GM12878 (cell line): ENCODE measurements at regions not wholly inside any gene's neighbourhood (a gene's known extent, or its start where the extent isn't known, plus 50 kb on each side); places are given as distances from the start of the nearest gene placed in this dataset.

Source experiments
- ATAC-seq: fragments of 200-7000 bp; cut with Tn5 transposase; 3 replicates; pipeline ENCODE4 v1.9.1; 2020; ENCODE audit warnings: mild to moderate bottlenecking, moderate library complexity
- BruUV-seq: library from RNA; stranded (reverse); fragments of 400-500 nt; replicated peaks from 2 replicates; lab custom pipeline; 2021; lab: Mats Ljungman, UMichigan
- CTCF ChIA-PET: fragments of 300-600 bp; sonication (Branson Sonifier 250); formaldehyde crosslinking; extraction: SDS; loops from one replicate; lab custom pipeline; 2021; ENCODE audit warnings: inconsistent platforms; lab: Yijun Ruan, JAX
- POLR2A ChIA-PET: fragments of 350-600 bp; formaldehyde crosslinking; extraction: SDS; loops from one replicate; lab custom pipeline; 2021; ENCODE audit warnings: inconsistent platforms; lab: Charles Lee
- RAD21 ChIA-PET: fragments of 300-600 bp; sonication (Branson Sonifier 250); formaldehyde crosslinking; loops from one replicate; lab custom pipeline; 2023; ENCODE audit warnings: antibody characterized with exemption; ENCODE audit not compliant: unreplicated experiment; lab: Charles Lee
- SMC1A ChIA-PET: fragments of 300-600 bp; sonication (Branson Sonifier 250); formaldehyde crosslinking; loops from one replicate; lab custom pipeline; 2023; ENCODE audit not compliant: unreplicated experiment, uncharacterized antibody; lab: Charles Lee
- DNase-seq: peaks from one replicate; pipeline ENCODE4 v3.0.0-alpha.2; 2011; ENCODE audit warnings: low read depth, low spot score
- FAIRE-seq: peaks from 3 replicates; lab custom pipeline; 2011; peaks lifted over from hg19 to GRCh38; lab: Jason Lieb, UNC
- H2AFZ ChIP-seq: 2 replicates; pipeline ENCODE4 v1.6.0; 2011; ENCODE audit warnings: low read depth, low read length, control low read depth; ENCODE audit not compliant: control insufficient read depth
- H3K27ac ChIP-seq: 2 replicates; pipeline ENCODE4 v1.5.1; 2011; ENCODE audit warnings: control low read depth; ENCODE audit not compliant: control insufficient read depth, insufficient read depth
- H3K27me3 ChIP-seq, 2 experiments: replicated peaks in 1 of 2; 2 replicates each; pipeline versions ENCODE4 v1.6.0 to v1.6.1; 2011; ENCODE audit warnings: low read length in 1 of 2; ENCODE audit not compliant: control insufficient read depth in 2 of 2, insufficient read depth in 2 of 2
- H3K36me3 ChIP-seq, 2 experiments: 2 replicates each; pipeline ENCODE4 v1.5.1; 2011; ENCODE audit warnings: low read length in 1 of 2; ENCODE audit not compliant: control insufficient read depth in 2 of 2, insufficient read depth in 2 of 2
- H3K4me1 ChIP-seq: 2 replicates; pipeline ENCODE4 v1.6.1; 2011; ENCODE audit warnings: mild to moderate bottlenecking, low read length, moderate library complexity, mixed read lengths; ENCODE audit not compliant: control insufficient read depth, insufficient read depth
- H3K4me2 ChIP-seq: 2 replicates; pipeline ENCODE4 v1.6.0; 2011; ENCODE audit warnings: control low read depth; ENCODE audit not compliant: control insufficient read depth, insufficient read depth
- H3K4me3 ChIP-seq: fragments of 200-600 bp; sonication (generic); 2 replicates; pipeline ENCODE4 v1.5.1; 2016
- H3K79me2 ChIP-seq: 2 replicates; pipeline ENCODE4 v1.6.0; 2011; ENCODE audit warnings: low read length; ENCODE audit not compliant: control insufficient read depth, insufficient read depth
- H3K9ac ChIP-seq: 2 replicates; pipeline ENCODE4 v1.8.0; 2011; ENCODE audit warnings: low read length, control low read depth, mixed read lengths; ENCODE audit not compliant: control insufficient read depth, insufficient read depth
- H3K9me3 ChIP-seq: replicated peaks from 3 replicates; pipeline ENCODE4 v1.5.1; 2011; ENCODE audit warnings: mild to moderate bottlenecking, low read length; ENCODE audit not compliant: control insufficient read depth, insufficient read depth
- H4K20me1 ChIP-seq: 2 replicates; pipeline ENCODE4 v1.6.0; 2011; ENCODE audit not compliant: control insufficient read depth, insufficient read depth
- BACH1 ChIP-seq: fragments of 450-650 bp; IDR thresholded peaks from 2 replicates; pipeline ENCODE4 v1.6.1; 2017; ENCODE audit warnings: mild to moderate bottlenecking, borderline replicate concordance
- BHLHE40 ChIP-seq, 2 experiments: fragments of 450-650 bp in 1 of 2; IDR thresholded peaks; 2 replicates each; pipeline ENCODE4 v1.6.1; 2011 to 2017; ENCODE audit warnings: low read depth in 2 of 2, borderline replicate concordance in 1 of 2, improper control_type of control experiment in 1 of 2, low read length in 1 of 2, mild to moderate bottlenecking in 1 of 2
- CBX3 ChIP-seq: fragments of 200-600 bp; sonication (generic); IDR thresholded peaks from 2 replicates; pipeline ENCODE4 v1.6.1; 2016; ENCODE audit warnings: low read depth, borderline replicate concordance
- CUX1 ChIP-seq: IDR thresholded peaks from 2 replicates; pipeline ENCODE4 v1.6.1; 2012; ENCODE audit warnings: improper control_type of control experiment, low read depth, low read length; ENCODE audit not compliant: insufficient replicate concordance
- DPF2 ChIP-seq: fragments of 450-650 bp; IDR thresholded peaks from 2 replicates; pipeline ENCODE4 v1.6.1; 2017; ENCODE audit warnings: mild to moderate bottlenecking
- FOS ChIP-seq: IDR thresholded peaks from 3 replicates; pipeline ENCODE4 v1.6.1; 2011; ENCODE audit warnings: borderline replicate concordance; ENCODE audit not compliant: insufficient read length; ENCODE audit errors: extremely low read depth
- GATAD2B ChIP-seq: fragments of 450-650 bp; conservative IDR thresholded peaks from 2 replicates; pipeline ENCODE4 v1.6.1; 2017; ENCODE audit warnings: low read depth, mild to moderate bottlenecking, moderate library complexity
- HDAC2 ChIP-seq: fragments of 200-600 bp; sonication (generic); IDR thresholded peaks from 2 replicates; pipeline ENCODE4 v1.6.1; 2017
- IKZF2 ChIP-seq, 2 experiments: fragments of 450-650 bp; IDR thresholded peaks; 2 replicates each; pipeline ENCODE4 v1.6.1; 2017; ENCODE audit warnings: mild to moderate bottlenecking in 2 of 2, moderate library complexity in 2 of 2
- IRF5 ChIP-seq: fragments of 450-650 bp; IDR thresholded peaks from 2 replicates; pipeline ENCODE4 v1.6.1; 2017; ENCODE audit warnings: borderline replicate concordance
- MTA2 ChIP-seq: fragments of 450-650 bp; IDR thresholded peaks from 2 replicates; pipeline ENCODE4 v1.6.1; 2016; ENCODE audit warnings: low read depth, mild to moderate bottlenecking, moderate library complexity
- MYB ChIP-seq: fragments of 150-350 bp; IDR thresholded peaks from 2 replicates; pipeline ENCODE4 v1.6.1; 2014; ENCODE audit warnings: mild to moderate bottlenecking, low read depth, low read length, borderline replicate concordance
- NFYA ChIP-seq: IDR thresholded peaks from 2 replicates; pipeline ENCODE4 v1.6.1; 2011; ENCODE audit warnings: low read depth, mild to moderate bottlenecking, low read length, improper control_type of control experiment, borderline replicate concordance
- NFYB ChIP-seq: IDR thresholded peaks from 2 replicates; pipeline ENCODE4 v1.6.1; 2011; ENCODE audit warnings: low read depth, mild to moderate bottlenecking, low read length, improper control_type of control experiment, moderate library complexity; ENCODE audit not compliant: insufficient read depth
- PKNOX1 ChIP-seq: fragments of 450-650 bp; IDR thresholded peaks from 2 replicates; pipeline ENCODE4 v1.6.1; 2016; ENCODE audit warnings: mild to moderate bottlenecking
- POLR2AphosphoS5 ChIP-seq: IDR thresholded peaks from 2 replicates; pipeline ENCODE4 v1.6.1; 2011; ENCODE audit warnings: mild to moderate bottlenecking, low read length, inconsistent platforms
- RBBP5 ChIP-seq: fragments of 200-600 bp; sonication (generic); conservative IDR thresholded peaks from 2 replicates; pipeline ENCODE4 v1.6.1; 2016
- SMC3 ChIP-seq: IDR thresholded peaks from 2 replicates; pipeline ENCODE4 v1.6.1; 2011; ENCODE audit warnings: low read length, improper control_type of control experiment, borderline replicate concordance
- SUPT20H ChIP-seq: IDR thresholded peaks from 2 replicates; pipeline ENCODE4 v1.6.1; 2011; ENCODE audit warnings: low read depth, mild to moderate bottlenecking, low read length, moderate library complexity, borderline replicate concordance; ENCODE audit not compliant: control insufficient read depth
- WGBS: methylation state at CpG from one replicate; pipeline ENCODE4 v1.1.6; 2016; ENCODE audit warnings: low lambda C conversion rate; ENCODE audit not compliant: insufficient replicate concordance, insufficient coverage; ENCODE audit errors: missing lambda C conversion rate; 5-methylcytosine and 5-hydroxymethylcytosine counted together
- in situ Hi-C: fragments of 300-500 bp; cut with MboI; formaldehyde crosslinking; loops from 9 replicates; pipeline ENCODE4 v1.14.3; 2018; ENCODE audit warnings: mixed read lengths
- intact Hi-C: fragments of 100-400 bp; cut with micrococcal nuclease; formaldehyde crosslinking; loops from one replicate; pipeline ENCODE4 v1.14.2; 2022; ENCODE audit not compliant: unreplicated experiment

GRCh38 chr9:82729141-82729540 lies 333.8 kb downstream of the RASEF start:
- no peak overlapping the region for H3K4me3 ChIP-seq
- ChIA-PET CTCF (no interaction called here), POLR2A (no interaction called here), SMC1A (interaction anchor here (1.7 kb wide), 1 partner anchor 17 kb away, joined by 4 read pairs; no protein-coding TSS in a partner anchor), RAD21 (no interaction called here)
- H3K27ac ChIP-seq = no peak overlapping the region
- TF ChIP-seq BACH1 = no peak
- TF ChIP-seq CBX3 = no peak
- no peak for TF ChIP-seq MTA2
- no peak for TF ChIP-seq FOS
- TF ChIP-seq GATAD2B = no peak
- no peak for TF ChIP-seq SMC3
- TF ChIP-seq MYB = no peak
- TF ChIP-seq DPF2 = no peak
- TF ChIP-seq IKZF2 (IDR thresholded peaks at IDR 0.05) = no peak
- no peak for TF ChIP-seq NFYA
- TF ChIP-seq HDAC2 = no peak
- TF ChIP-seq CUX1 = no peak
- no peak for TF ChIP-seq RBBP5
- TF ChIP-seq SUPT20H = no peak
- TF ChIP-seq POLR2AphosphoS5 = no peak
- no peak for TF ChIP-seq PKNOX1
- no peak for TF ChIP-seq IRF5
- no peak for TF ChIP-seq NFYB
- TF ChIP-seq BHLHE40 (IDR thresholded peaks at IDR 0.05; ENCODE audit: borderline replicate concordance in 1 of 2, low read depth in 2 of 2, low read length in 1 of 2) = no peak
- no peaks in the 10 kb centered on the region for H3K9me3 ChIP-seq
- no TSS peak for BruUV-seq
- intact Hi-C loops (loop anchor here (5.0 kb wide), 2 partner anchors 33 to 602 kb away; no protein-coding TSS in a partner anchor), in situ Hi-C loops (no loop called here)
- no peaks in the 10 kb centered on the region for H4K20me1 ChIP-seq
- no peaks in the 10 kb centered on the region for H3K4me1 ChIP-seq
- H3K9ac ChIP-seq = no peak overlapping the region
- no peak for ATAC-seq
- WGBS = 60% methylated on average over 6 of the region's 6 CpGs
- H3K79me2 ChIP-seq = no peaks in the 10 kb centered on the region
- DNase-seq = no peak
- no peak overlapping the region for H2AFZ ChIP-seq
- FAIRE-seq = no peak
- H3K4me2 ChIP-seq = no peak overlapping the region
- H3K27me3 ChIP-seq = no peaks in the 10 kb centered on the region
- no peaks in the 10 kb centered on the region for H3K36me3 ChIP-seq
